NOMO-1 (cell line): ENCODE measurements at regions not wholly inside any gene's neighbourhood (a gene's known extent, or its start where the extent isn't known, plus 50 kb on each side); places are given as distances from the start of the nearest gene placed in this dataset.

Source experiments
- DNase-seq, 2 experiments: peaks; one replicate each; lab custom pipeline; 2025; ENCODE audit not compliant: unreplicated experiment in 2 of 2; lab: John Stamatoyannopoulos, UW

DNA sequence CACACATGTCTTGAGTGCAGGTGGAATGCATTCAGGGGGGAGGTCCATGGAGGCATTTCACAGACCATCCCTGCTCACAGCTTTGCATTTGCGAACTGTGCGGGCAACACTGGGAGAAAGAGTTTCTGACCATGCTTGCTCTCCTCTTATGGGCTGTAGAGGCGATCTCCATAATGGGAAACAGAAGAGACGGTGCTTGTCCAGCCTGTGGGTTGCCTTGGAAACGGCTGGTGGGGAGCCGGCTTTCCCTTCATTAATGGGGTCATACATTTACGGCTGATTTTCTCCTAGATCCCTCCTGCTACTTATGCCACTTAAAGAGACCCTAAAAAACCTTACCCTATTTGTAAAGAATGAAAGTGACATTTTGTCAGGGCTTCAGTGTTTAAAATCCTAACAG lies 147.4 kb downstream of the SOX11 start:
- DNase-seq: no peak

DNA sequence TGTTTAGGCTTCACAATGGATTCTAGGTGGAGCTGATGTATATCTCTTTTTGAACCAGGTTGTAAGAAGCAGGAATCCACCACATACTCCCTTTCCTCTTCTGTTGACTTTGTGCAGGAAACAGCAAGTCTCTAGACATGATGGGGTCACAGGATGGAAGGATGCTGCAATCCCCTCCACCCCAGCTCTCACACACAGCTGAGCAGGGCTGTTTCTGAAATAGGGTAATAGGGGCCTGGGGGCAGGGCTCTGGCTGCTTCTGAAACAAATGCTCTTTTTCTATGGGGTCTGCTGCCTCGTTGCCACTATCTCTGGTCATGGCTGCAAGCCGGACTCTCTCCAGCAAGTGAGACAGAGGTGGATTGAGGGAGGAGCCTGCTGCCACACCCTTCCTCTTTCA lies 148.9 kb downstream of the SOX11 start:
- DNase-seq: no peak

DNA sequence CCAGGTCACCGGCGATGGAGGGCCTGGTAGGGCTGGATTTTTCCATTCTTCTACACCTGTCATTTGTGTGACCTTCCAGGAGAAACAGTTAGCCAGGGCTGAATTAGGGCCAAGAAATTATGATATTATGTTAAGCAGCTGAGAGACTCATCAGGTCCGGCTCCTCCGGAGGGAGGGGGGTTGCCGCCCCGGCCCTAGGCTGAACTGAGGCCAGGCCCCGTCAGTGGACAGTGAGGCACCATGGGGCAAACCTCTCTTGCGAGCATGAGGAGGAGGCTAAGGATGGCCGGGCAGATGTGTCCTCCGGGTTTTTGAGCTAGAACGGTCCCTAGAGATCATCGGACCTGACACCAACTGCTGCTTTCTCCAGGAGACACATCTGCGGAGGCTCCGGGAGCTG lies 150.1 kb downstream of the SOX11 start:
- no peak for DNase-seq

DNA sequence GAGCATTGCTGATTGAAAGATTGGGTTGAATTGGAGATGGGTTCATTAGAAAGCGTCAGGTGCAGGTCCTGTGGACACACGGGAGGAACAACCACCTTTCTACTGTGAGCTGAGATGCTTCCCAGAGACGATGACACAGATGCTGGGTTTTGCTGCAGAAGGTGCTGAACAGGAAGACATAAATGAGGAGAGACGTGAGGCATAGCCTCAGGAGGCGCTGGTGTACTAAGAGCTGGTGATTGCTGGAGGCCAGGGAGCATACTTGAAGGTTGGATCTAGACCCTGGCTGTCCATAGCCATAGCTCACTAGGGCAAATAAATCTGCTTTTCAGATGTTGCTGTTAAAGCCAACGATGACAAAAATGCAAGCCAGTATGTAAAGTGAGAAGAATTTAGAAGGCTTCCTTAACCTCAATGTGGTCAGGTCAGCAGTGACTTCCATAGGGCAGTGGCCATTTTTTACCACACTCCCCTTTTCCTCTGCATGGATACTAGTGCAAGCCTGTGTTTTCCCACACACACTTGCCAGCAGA lies 153.7 kb downstream of the SOX11 start:
- no peak for DNase-seq

DNA sequence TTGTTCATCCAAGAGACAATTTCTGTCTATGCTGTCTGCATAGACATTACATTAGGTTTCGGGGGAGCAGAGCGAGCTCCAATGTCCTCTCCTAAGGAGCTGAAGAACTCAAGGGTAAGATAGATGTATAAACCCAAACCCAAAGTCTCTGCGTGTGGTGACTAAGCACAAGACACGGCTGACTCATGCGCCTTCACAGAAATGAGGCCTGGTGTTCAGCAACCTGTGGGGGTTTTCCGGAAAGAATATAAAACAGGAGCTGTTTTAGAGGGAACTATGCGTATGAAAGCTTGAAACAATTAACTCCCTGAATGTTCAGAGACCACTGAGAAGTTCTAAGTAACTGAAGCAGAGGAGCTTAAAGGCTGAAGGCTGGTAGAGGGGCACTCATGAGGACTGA lies 154.7 kb downstream of the SOX11 start:
- no peak for DNase-seq

DNA sequence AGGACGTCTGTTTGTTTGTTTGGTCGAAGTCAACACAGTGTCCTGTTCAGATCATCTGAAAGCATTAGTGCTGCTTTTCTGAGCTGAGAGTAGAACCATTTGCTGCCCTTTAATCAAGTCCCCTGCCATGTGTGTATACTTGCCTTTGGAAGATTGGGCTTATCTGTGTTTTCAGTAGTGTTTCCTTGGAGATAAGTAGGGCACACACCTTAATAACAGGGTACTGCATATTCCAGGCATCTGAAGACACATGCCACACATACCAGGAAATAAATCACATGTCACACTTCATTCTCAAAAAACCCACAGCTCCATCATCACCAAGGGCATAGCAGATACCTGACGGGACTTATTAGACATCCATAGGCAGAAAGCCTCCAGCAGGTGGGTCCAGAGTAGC lies 157.4 kb downstream of the SOX11 start:
- DNase-seq: no peak

DNA sequence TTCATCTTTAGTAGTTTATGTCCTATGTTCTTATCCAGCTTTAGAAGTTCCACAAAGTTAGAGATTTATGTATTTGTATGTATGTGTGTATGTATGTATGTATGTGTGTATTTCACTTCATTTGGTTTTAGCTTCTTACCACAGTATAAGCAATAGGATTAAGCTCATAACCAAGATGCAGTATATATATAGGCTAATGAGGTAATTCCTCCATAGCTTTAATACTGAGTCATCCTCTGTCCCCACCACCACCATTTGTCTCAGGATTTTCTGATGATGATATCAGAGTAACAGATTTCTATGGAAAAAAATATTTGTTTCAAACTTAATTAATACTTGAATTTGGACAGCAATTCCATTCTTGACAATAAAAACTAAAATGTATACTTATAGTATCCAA lies 159.2 kb downstream of the SOX11 start:
- DNase-seq: no peak

DNA sequence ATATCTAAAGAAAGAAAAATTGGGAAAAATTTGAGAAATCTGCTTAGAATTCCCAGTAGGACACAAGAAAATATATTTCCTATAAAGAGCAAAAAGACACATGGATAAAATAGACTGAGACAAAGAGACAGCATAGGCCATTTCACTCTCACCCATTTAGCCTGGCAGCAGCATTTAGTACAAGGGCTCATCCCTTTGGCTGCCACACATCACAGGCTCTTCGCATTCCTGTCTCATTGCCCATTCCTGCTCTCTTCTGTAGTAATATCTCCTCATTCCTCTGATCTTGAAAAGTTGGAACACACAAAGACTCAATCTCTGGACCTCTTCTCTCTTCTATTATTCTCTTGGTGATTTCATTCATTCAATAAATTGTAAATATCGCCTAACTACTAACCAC lies 162.6 kb downstream of the SOX11 start:
- no peak for DNase-seq

DNA sequence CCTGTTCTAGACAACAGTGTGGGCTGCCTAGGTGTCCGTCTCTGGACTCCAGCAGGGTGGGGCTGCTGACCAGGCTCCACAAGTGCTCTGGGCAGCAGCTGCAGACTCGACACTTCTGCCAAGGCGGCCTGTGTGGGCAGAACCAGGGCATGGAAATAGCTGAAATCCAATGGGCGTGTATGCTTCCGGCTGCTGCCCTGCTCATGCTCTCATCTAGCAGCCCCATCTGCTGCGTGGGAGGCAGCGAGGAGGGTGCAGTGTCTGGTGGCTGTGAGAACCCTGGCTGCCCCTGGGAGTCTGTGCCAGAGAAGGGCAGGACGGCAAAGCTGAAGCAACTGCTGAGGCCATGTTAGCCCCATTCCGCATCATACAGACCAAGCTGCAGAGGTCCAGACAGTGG lies 174.9 kb downstream of the SOX11 start:
- DNase-seq: no peak

DNA sequence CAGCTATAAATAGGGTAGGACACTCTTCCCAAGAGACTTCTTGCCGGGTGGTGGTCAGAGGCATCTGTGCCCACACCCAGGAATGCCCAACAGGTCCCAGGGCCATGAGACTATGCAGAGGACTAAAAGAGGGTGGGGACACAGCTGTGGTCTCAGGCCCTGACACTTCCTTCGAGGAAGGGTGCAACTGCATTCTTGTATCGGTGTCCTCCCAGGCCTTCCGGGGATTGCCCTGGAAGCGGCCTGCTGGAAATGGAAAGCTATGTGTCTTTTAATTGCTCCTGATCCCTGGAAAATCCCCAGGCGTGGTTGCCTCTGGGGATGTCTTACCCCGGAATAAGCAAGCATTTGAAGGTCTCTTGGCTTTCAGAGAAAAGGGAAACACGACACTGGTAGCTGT lies 176.7 kb downstream of the SOX11 start:
- DNase-seq: no peak

DNA sequence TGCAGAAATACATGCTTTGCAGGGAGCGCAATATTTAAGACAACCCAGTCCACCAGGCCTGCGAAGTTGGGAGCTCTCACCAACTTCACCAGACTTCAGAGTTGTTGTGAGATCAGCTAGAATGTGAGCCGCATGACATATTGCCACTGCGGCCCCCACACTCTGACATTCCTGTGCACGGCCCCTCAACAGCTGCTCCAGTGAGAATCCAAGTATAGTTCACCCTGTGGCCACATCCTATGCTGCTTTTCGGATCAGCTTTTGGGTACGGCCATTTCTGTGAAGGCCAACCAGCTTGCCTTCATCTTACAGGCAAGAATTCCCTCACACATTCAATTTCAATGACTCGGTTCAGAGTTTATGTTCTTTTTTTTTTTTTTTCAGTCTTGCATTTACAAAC lies 177.8 kb downstream of the SOX11 start:
- DNase-seq: no peak

DNA sequence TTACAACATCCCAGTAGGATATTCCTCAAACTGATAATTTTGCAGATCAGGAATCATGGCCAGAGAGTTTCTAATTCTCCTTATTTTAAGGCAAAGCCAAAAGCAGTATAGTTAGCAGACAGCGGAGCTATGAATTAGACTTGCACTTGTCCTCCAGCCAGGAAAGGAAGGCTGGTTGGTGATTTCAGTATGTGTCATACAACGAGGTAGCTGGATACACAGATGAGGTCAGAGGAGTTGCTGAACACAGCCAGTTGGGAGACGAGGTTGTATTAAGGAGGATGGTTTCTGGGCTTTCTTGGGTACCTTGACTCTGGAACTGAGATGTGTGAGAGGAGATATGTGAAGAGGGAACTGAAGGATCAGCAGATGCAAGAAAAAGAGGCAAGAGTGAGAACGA lies 185.2 kb downstream of the SOX11 start:
- no peak for DNase-seq

DNA sequence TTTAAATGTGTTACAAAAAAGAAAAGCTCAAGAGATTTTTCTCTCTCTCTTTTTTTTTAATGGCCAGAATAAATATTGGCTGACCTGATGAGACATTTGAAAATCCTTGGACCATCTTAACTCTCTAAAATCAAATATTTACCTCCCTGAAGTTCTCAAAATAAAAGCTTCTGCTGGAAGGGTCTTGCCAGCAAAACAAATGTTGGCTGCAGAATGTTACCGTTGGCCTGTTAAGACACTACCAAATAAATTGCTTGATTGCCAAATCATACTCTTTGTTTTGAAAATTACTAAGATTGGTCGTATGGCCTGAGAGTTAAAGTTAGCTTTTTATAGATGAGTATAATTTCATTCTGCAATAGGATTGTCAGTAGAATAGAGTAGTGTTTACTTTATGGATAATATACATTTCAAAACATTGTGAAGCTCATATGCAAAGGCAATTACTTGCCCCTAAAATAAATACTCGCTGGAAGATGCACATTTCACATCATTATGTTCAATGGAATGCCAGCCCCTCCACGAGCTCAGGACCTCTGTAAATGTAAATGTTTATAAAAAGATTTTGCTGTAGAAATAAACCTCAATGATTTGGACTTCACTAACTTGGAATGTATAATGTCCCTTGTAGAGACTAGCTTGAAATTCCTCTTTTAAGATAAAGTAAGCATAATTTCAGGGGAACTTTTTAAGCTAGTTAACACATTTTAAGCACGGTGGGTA lies 193.4 kb downstream of the SOX11 start:
- DNase-seq: no peak

DNA sequence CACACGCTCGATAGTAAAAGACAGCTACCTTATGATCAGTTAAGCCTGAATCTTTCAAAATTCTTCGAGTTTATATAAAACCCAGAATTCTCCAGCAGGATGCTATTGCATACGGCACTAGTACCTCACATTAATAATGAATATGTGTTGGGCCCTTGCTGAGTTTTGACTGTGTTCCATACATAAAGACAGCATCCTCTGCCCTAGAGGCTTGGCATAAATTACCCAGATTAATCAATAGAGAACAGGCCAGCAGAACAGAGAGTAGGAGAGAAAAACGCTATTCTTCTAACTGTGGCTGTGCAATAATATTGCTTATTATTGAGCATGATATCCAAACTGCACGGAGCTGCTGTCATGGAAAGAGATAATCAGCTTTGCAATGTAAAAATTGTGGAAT lies 194.3 kb downstream of the SOX11 start:
- DNase-seq: no peak

DNA sequence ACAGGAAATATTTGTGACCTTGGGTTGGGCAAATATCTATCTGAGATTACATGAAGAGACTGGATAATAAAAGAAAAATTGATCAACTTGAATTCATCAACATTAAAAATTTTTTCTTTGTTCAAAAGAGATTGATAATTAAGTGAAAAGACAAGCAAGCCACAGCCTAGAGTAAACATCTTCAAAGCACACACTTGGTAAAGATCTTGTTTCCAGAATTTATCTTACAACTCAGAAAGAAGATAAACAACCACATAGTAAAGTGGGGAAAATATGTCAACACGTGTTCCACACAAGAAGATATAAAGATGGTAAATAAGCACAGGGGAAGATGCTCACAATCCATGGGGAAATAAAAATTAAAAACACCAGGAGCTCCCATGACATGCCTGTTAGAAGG lies 195.9 kb downstream of the SOX11 start:
- DNase-seq: no peak

DNA sequence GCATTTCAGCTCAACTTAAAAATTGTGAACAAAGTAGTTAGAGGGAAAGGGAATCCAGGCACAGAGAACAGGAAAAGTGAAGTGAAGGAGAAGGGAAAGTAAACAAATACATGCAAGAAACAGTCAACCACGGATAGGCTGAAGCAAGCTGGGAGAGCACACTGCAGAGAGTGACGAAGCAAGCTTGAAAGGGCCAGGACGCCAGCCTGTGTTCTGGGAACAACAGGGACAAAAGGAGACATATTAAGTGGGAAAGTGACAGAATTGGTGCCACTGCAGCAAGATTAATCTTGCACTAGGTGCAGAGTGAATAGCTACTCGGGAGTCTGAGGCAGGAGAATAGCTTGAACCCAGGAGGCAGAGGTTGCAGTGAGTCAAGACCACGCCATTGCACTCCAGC lies 197.3 kb downstream of the SOX11 start:
- DNase-seq: no peak

DNA sequence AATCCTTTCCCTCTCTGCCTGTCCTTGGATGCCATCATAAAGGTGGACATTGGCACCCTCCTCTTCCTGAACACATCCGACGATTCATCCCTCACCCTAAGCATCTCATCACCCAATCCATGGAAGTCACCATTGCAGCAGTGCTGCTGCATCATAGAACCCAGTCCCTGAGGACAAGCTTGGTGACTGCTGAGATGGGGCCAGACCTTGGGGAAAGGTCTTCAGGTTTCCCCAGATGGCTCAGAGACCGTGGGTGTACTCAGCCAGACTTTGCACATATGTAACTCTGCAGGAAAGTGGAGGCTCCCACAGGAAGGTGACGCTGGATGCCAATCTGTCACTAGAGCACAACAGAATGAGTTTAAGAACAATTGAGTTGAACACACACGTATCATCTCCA lies 202.2 kb downstream of the SOX11 start:
- no peak for DNase-seq

DNA sequence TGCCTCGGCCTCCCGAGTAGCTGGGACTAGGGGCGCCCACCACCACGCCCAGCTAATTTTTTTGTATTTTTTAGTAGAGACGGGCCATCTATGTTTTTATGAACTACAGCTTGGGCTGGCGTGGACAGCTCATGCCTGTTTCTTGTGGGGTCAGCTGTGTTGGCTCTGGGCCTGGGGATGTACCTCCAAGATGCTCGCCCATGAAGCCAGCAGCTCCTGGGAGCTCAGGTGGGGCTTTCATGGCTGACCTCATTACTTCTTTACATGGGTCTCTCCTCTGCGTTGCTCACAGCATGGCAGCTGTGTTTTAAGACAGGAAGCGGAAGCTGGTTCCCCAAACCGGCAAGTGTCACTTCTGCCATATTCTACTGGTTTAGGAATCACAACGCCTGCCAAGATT lies 203.1 kb downstream of the SOX11 start:
- DNase-seq: no peak

DNA sequence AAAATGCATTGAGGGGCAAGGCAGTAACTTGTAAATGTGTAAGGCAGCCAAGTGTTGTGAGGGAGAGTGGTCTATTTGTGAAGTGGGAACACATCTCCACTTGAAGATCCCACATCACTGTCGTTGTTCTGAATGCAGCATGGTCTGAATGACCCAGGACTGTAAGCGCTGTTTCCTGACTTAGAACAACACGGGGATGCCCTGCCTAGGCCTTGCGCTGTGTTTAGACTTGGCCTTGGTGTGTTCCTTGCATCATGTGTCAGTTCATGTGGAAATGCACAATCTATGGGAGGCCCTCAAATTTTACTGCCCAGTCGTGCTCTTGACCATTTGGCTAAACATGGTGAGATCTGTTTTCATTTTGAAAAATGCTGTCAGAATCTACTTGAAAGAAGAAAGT lies 205.1 kb downstream of the SOX11 start:
- DNase-seq: no peak

DNA sequence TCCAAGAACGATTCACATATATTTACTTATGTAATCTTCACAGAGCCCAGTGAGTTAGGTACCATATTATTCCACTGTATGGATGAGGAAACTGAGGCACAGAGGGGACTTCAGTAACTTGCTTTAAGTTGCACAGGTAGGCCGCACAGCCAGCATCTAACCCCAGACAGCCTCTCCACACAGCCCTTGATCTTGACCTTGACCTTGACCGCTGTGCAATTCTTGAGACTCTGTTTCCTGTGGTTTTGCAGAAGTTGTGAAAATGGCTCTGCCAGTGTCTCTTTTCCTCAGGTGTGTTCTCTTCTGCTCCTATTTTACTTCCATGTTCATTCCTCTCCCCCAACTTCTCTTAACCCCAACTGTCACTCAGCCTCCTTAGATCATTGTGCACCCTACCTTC lies 206.5 kb downstream of the SOX11 start:
- no peak for DNase-seq

DNA sequence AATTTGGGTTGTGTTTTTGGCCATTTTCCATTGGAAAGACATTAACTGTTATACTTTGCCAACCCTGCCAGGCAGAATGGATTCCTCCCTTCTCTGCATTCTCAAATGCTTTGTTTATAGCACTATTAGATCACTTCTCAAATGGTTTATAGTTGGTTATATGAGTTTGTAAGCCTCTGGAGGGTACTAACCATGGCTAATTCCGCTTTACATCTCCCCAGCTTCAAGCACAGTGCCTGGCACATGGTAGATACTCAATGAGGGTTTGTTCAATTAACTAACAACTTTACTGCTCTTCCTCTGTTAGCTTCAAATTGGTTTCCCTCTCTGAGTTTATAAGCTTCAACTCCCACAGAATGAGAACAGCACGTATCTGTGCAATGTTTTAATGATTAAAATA lies 213.5 kb downstream of the SOX11 start:
- no peak for DNase-seq

DNA sequence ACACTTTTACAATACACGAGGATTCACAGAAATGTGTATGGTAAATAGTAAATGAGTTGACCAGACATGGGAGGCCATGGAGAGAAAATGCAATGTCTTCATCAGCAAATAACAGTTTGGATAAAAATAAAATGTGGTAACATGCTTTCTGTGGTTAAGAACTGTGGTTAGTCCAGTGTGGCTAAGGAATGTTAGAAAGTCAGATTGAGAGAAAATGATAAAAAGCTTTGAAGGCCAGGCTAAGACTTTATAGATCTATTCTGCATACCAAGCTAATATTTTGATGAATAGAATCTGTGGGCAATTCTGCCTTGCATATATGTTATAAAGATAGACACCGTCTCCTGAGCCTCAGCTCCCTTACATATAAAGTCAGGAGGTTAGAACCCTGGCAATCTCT lies 215.9 kb downstream of the SOX11 start:
- no peak for DNase-seq

DNA sequence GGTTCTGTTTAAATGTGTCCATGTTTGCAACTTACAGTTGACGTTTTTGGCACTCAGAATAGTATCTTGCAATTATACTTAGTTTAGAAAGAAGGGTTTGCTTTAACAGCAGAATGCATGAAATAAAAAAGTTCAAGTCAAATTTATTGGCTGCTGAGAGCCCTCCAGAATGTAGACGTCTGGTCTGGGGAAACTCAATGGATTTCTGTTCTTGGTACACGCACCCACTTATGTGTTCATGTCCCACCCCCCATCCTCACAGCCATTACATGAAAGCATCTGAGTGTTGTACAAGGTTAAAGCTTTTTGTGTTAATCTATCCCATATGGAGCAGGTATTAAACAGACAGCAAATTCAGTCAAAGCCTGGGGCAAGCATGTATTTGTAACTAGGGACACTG lies 219.5 kb downstream of the SOX11 start:
- DNase-seq: no peak
